Brain microvascular endothelial cell (primary cell): ENCODE measurements at regions not wholly inside any gene's neighbourhood (a gene's known extent, or its start where the extent isn't known, plus 50 kb on each side); places are given as distances from the start of the nearest gene placed in this dataset.

Source experiments
- DNase-seq: peaks from one replicate; pipeline ENCODE4 v3.0.0-alpha.2; 2020
- H3K27ac ChIP-seq: fragments of 250-450 bp; sonication (Bioruptor Pico); 2 replicates; pipeline ENCODE4 v1.5.1; 2020; ENCODE audit warnings: mild to moderate bottlenecking, moderate library complexity
- H3K27me3 ChIP-seq: fragments of 250-450 bp; sonication (Bioruptor Pico); replicated peaks from 2 replicates; pipeline ENCODE4 v1.5.1; 2020; ENCODE audit warnings: mild to moderate bottlenecking
- H3K36me3 ChIP-seq: fragments of 250-450 bp; sonication (Bioruptor Pico); replicated peaks from 2 replicates; pipeline ENCODE4 v1.5.1; 2020; ENCODE audit warnings: mild to moderate bottlenecking
- H3K4me3 ChIP-seq: 2 replicates; pipeline ENCODE4 v1.5.1; 2011; ENCODE audit warnings: low read depth, mild to moderate bottlenecking, control low read depth, low read length, moderate library complexity
- CTCF ChIP-seq: IDR thresholded peaks from 2 replicates; pipeline ENCODE4 v1.5.1; 2011; ENCODE audit warnings: low read depth, mild to moderate bottlenecking, moderate library complexity, low read length, control low read depth, inconsistent platforms; ENCODE audit errors: missing control alignments
- in situ Hi-C: cut with HindIII; loops from 2 replicates; pipeline ENCODE4 v1.10.0; 2017; ENCODE audit warnings: low sequenced_read_pairs, low pct_ligation_motif_present

- no peak for TF ChIP-seq CTCF
These were observed 202.3 kb downstream of the NUAK1 start for GRCh38 chr12:105936496-105936895.

GRCh38 chr12:105937009-105937408 is 201.7 kb downstream of the NUAK1 start:
- no peak for TF ChIP-seq CTCF
- H3K4me3 ChIP-seq = no peak overlapping the region
- in situ Hi-C loops = no loop called here
- no peak for DNase-seq
- H3K36me3 ChIP-seq = no peaks in the 10 kb centered on the region
- H3K27ac ChIP-seq = no peak overlapping the region
- H3K27me3 ChIP-seq = no peaks in the 10 kb centered on the region

More at GRCh38 chr12:105936496-105936895, 202.3 kb downstream of the NUAK1 start:
- H3K27me3 ChIP-seq = no peaks in the 10 kb centered on the region
- H3K27ac ChIP-seq = no peak overlapping the region
- H3K36me3 ChIP-seq = no peaks in the 10 kb centered on the region
- H3K4me3 ChIP-seq = no peak overlapping the region
- DNase-seq = no peak
- in situ Hi-C loops = no loop called here

- in situ Hi-C loops = no loop called here
These were observed 199.5 kb downstream of the NUAK1 start for GRCh38 chr12:105939181-105939721.

GRCh38 chr12:105942281-105942680 is 196.5 kb downstream of the NUAK1 start:
- TF ChIP-seq CTCF = no peak
- DNase-seq = no peak
- Histone ChIP-seq H3K4me3 (no peak overlapping the region), H3K27ac (no peak overlapping the region), H3K27me3 (no peaks in the 10 kb centered on the region), H3K36me3 (no peaks in the 10 kb centered on the region)
- in situ Hi-C loops = no loop called here

More at GRCh38 chr12:105939181-105939721, 199.5 kb downstream of the NUAK1 start:
- no peaks in the 10 kb centered on the region for H3K36me3 ChIP-seq
- DNase-seq = no peak
- no peak overlapping the region for H3K4me3 ChIP-seq
- TF ChIP-seq CTCF = no peak
- no peak overlapping the region for H3K27ac ChIP-seq
- no peaks in the 10 kb centered on the region for H3K27me3 ChIP-seq

GRCh38 chr12:105943525-105943924 is 195.2 kb downstream of the NUAK1 start:
- no peak for DNase-seq
- in situ Hi-C loops = no loop called here
- no peak for TF ChIP-seq CTCF
- Histone ChIP-seq H3K4me3 (no peak overlapping the region), H3K27ac (no peak overlapping the region), H3K27me3 (no peaks in the 10 kb centered on the region), H3K36me3 (no peaks in the 10 kb centered on the region)

- H3K36me3 ChIP-seq = no peaks in the 10 kb centered on the region
- DNase-seq = no peak
- in situ Hi-C loops = no loop called here
- H3K27me3 ChIP-seq = no peaks in the 10 kb centered on the region
- H3K4me3 ChIP-seq = no peak overlapping the region
- no peak overlapping the region for H3K27ac ChIP-seq
- TF ChIP-seq CTCF = no peak
These were observed 194.1 kb downstream of the NUAK1 start for GRCh38 chr12:105944628-105945027.
